Sigmoid colon (tissue), 6 donors: ENCODE measurements at regions not wholly inside any gene's neighbourhood (a gene's known extent, or its start where the extent isn't known, plus 50 kb on each side); places are given as distances from the start of the nearest gene placed in this dataset.

Experiments used
- DNase-seq: peaks from one replicate; pipeline ENCODE4 v3.0.0-alpha.2; 2019
- H3K27ac ChIP-seq, 4 donors: fragments of 200-600 bp; sonication (generic); one replicate each; pipeline ENCODE4 v1.5.1; 2016 to 2019; ENCODE audit warnings: mild to moderate bottlenecking in 1 of 4
- H3K27me3 ChIP-seq, 3 donors: fragments of 200-600 bp; sonication (generic); one replicate each; pipeline ENCODE4 v1.5.1; 2019; ENCODE audit warnings: mild to moderate bottlenecking in 1 of 3
- H3K36me3 ChIP-seq, 4 donors: fragments of 200-600 bp; sonication (generic); one replicate each; pipeline ENCODE4 v1.5.1; 2016 to 2019
- H3K4me1 ChIP-seq, 4 donors: fragments of 200-600 bp; sonication (generic); one replicate each; pipeline ENCODE4 v1.5.1; 2017 to 2019
- H3K4me3 ChIP-seq, 4 donors: fragments of 200-600 bp; sonication (generic); one replicate each; pipeline ENCODE4 v1.5.1; 2017 to 2019; ENCODE audit warnings: mild to moderate bottlenecking in 2 of 4, moderate library complexity in 1 of 4
- H3K9me3 ChIP-seq, 4 donors: fragments of 200-600 bp in 3 of 4; sonication (generic) in 3 of 4; one replicate each; pipeline versions ENCODE4 v1.5.1 to v1.6.1; 2013 to 2019
- CTCF ChIP-seq, 4 experiments: fragments of 450-650 bp in 3 of 4; fragments of 200-600 bp in 1 of 4; IDR thresholded peaks; one replicate each; pipeline ENCODE4 v1.5.1; 2016 to 2019; ENCODE audit warnings: antibody characterized with exemption in 4 of 4, mild to moderate bottlenecking in 3 of 4, moderate library complexity in 2 of 4
- EP300 ChIP-seq, 4 donors: sonication (generic); formaldehyde crosslinking; IDR thresholded peaks; one replicate each; pipeline ENCODE4 v1.6.1; 2017; ENCODE audit warnings: antibody characterized with exemption in 4 of 4
- POLR2A ChIP-seq, 2 donors: fragments of 450-650 bp; IDR thresholded peaks; one replicate each; pipeline ENCODE4 v1.6.1; 2016; ENCODE audit warnings: antibody characterized with exemption in 2 of 2, mild to moderate bottlenecking in 2 of 2, moderate library complexity in 2 of 2
- POLR2AphosphoS5 ChIP-seq, 4 donors: sonication (generic); formaldehyde crosslinking; IDR thresholded peaks; one replicate each; pipeline ENCODE4 v1.6.1; 2017; ENCODE audit warnings: antibody characterized with exemption in 4 of 4
- WGBS, 2 donors: extraction: QIAGEN DNeasy Blood & Tissue Kit; methylation state at CpG; one replicate each; pipeline ENCODE4 v1.1.7; 2013; 5-methylcytosine and 5-hydroxymethylcytosine counted together
- intact Hi-C: fragments of 100-400 bp; cut with DNase I; formaldehyde crosslinking; loops from one replicate; pipeline ENCODE4 v1.15.1; 2023
- donor health status: healthy with polysubstance abuse.
- donor health status: healthy.

GRCh38 chr11:33567004-33567403 lies 133.6 kb downstream of the C11orf91 start:
- TF ChIP-seq CTCF (IDR thresholded peaks at IDR 0.05) (no peak), POLR2AphosphoS5 (IDR thresholded peaks at IDR 0.05) (no peak), POLR2A (IDR thresholded peaks at IDR 0.05) (no peak), EP300 (IDR thresholded peaks at IDR 0.05) (no peak)
- no peaks in the 10 kb centered on the region for H3K27me3 ChIP-seq
- no peaks in the 10 kb centered on the region for H3K9me3 ChIP-seq
- H3K4me1 ChIP-seq, result no peaks in the 10 kb centered on the region
- no peak for DNase-seq
- 93 to 97% methylated on average over 1 of the region's 1 CpG for WGBS, 2 donors
- intact Hi-C loops, result no loop called here
- no peak overlapping the region for H3K27ac ChIP-seq
- H3K4me3 ChIP-seq, result no peak overlapping the region
- no peaks in the 10 kb centered on the region for H3K36me3 ChIP-seq

GRCh38 chr11:33564856-33565453 lies 135.7 kb downstream of the C11orf91 start:
- intact Hi-C loops, result no loop called here
- Histone ChIP-seq H3K4me3 (no peak overlapping the region), H3K27ac (no peak overlapping the region), H3K4me1 (no peaks in the 10 kb centered on the region), H3K36me3 (no peaks in the 10 kb centered on the region), H3K27me3 (no peaks in the 10 kb centered on the region), H3K9me3 (no peaks in the 10 kb centered on the region)
- no peak for TF ChIP-seq EP300 (IDR thresholded peaks at IDR 0.05)
- TF ChIP-seq CTCF (IDR thresholded peaks at IDR 0.05), result no peak
- no peak for TF ChIP-seq POLR2A (IDR thresholded peaks at IDR 0.05)
- no peak for TF ChIP-seq POLR2AphosphoS5 (IDR thresholded peaks at IDR 0.05)
- DNase-seq, result no peak
- 55 to 74% methylated on average over 7 of the region's 7 CpGs for WGBS, 2 donors

GRCh38 chr11:33560729-33561128 lies 139.9 kb downstream of the C11orf91 start:
- intact Hi-C loops, result no loop called here
- Histone ChIP-seq H3K9me3 (no peaks in the 10 kb centered on the region), H3K36me3 (no peaks in the 10 kb centered on the region), H3K4me1 (no peaks in the 10 kb centered on the region), H3K4me3 (no peak overlapping the region), H3K27me3 (no peaks in the 10 kb centered on the region), H3K27ac (no peak overlapping the region)
- no peak for DNase-seq
- 33 to 62% methylated on average over 4 of the region's 4 CpGs for WGBS, 2 donors
- TF ChIP-seq POLR2AphosphoS5 (IDR thresholded peaks at IDR 0.05), result no peak
- TF ChIP-seq EP300 (IDR thresholded peaks at IDR 0.05), result no peak
- TF ChIP-seq POLR2A (IDR thresholded peaks at IDR 0.05), result no peak
- no peak for TF ChIP-seq CTCF (IDR thresholded peaks at IDR 0.05)

- H3K9me3 ChIP-seq, result no peaks in the 10 kb centered on the region
- DNase-seq, result no peak
- TF ChIP-seq POLR2AphosphoS5 (IDR thresholded peaks at IDR 0.05) (no peak), POLR2A (IDR thresholded peaks at IDR 0.05) (no peak), CTCF (IDR thresholded peaks at IDR 0.05) (no peak), EP300 (IDR thresholded peaks at IDR 0.05) (no peak)
- intact Hi-C loops, result no loop called here
- H3K27ac ChIP-seq, result no peak overlapping the region
- H3K4me3 ChIP-seq, result no peak overlapping the region
- no peaks in the 10 kb centered on the region for H3K4me1 ChIP-seq
- no peaks in the 10 kb centered on the region for H3K27me3 ChIP-seq
- 59 to 80% methylated on average over 11 of the region's 11 CpGs for WGBS, 2 donors
- no peaks in the 10 kb centered on the region for H3K36me3 ChIP-seq
Observed at GRCh38 chr11:33559567-33559966, 141.1 kb downstream of the C11orf91 start.

GRCh38 chr11:33558097-33558496 lies 142.5 kb downstream of the C11orf91 start:
- TF ChIP-seq POLR2AphosphoS5 (IDR thresholded peaks at IDR 0.05), result no peak
- TF ChIP-seq POLR2A (IDR thresholded peaks at IDR 0.05), result no peak
- TF ChIP-seq CTCF (IDR thresholded peaks at IDR 0.05), result no peak
- no peak for TF ChIP-seq EP300 (IDR thresholded peaks at IDR 0.05)
- Histone ChIP-seq H3K4me3 (no peak overlapping the region), H3K4me1 (no peaks in the 10 kb centered on the region), H3K9me3 (no peaks in the 10 kb centered on the region), H3K27me3 (no peaks in the 10 kb centered on the region), H3K27ac (no peak overlapping the region), H3K36me3 (no peaks in the 10 kb centered on the region)
- 69 to 83% methylated on average over 7 of the region's 7 CpGs for WGBS, 2 donors
- intact Hi-C loops, result no loop called here
- DNase-seq, result no peak
